Osteocyte (in vitro differentiated cells): ENCODE measurements at regions not wholly inside any gene's neighbourhood (a gene's known extent, or its start where the extent isn't known, plus 50 kb on each side); places are given as distances from the start of the nearest gene placed in this dataset.
"Not testable (repeated sequence)": the region's sequence is repeated elsewhere in the genome, so short reads cannot be mapped to it uniquely, and the experiment has no call there.

Experiments used
- DNase-seq: peaks from one replicate; pipeline ENCODE4 v3.0.0; 2021; ENCODE audit warnings: mixed read lengths; ENCODE audit not compliant: unreplicated experiment; ENCODE audit errors: extremely low spot score
- H3K27ac Mint-ChIP-seq: one replicate; pipeline ENCODE4 v1.8.0; 2021; ENCODE audit warnings: mild to moderate bottlenecking, mixed read lengths; ENCODE audit not compliant: unreplicated experiment
- H3K27me3 Mint-ChIP-seq: one replicate; pipeline ENCODE4 v1.8.0; 2021; ENCODE audit warnings: mixed read lengths; ENCODE audit not compliant: unreplicated experiment
- H3K36me3 Mint-ChIP-seq: one replicate; pipeline ENCODE4 v1.8.0; 2021; ENCODE audit warnings: mixed read lengths; ENCODE audit not compliant: unreplicated experiment
- H3K4me1 Mint-ChIP-seq: one replicate; pipeline ENCODE4 v1.8.0; 2021; ENCODE audit warnings: mixed read lengths; ENCODE audit not compliant: unreplicated experiment
- H3K4me3 Mint-ChIP-seq: one replicate; pipeline ENCODE4 v1.8.0; 2021; ENCODE audit warnings: mild to moderate bottlenecking, moderate library complexity, mixed read lengths; ENCODE audit not compliant: unreplicated experiment
- H3K9me3 Mint-ChIP-seq: one replicate; pipeline ENCODE4 v1.8.0; 2021; ENCODE audit warnings: mixed read lengths; ENCODE audit not compliant: unreplicated experiment
- CTCF ChIP-seq: fragments of 200-600 bp; sonication (generic); IDR thresholded peaks from 2 replicates; pipeline ENCODE4 v1.5.0; 2021; ENCODE audit warnings: antibody characterized with exemption, mild to moderate bottlenecking, moderate library complexity

DNA sequence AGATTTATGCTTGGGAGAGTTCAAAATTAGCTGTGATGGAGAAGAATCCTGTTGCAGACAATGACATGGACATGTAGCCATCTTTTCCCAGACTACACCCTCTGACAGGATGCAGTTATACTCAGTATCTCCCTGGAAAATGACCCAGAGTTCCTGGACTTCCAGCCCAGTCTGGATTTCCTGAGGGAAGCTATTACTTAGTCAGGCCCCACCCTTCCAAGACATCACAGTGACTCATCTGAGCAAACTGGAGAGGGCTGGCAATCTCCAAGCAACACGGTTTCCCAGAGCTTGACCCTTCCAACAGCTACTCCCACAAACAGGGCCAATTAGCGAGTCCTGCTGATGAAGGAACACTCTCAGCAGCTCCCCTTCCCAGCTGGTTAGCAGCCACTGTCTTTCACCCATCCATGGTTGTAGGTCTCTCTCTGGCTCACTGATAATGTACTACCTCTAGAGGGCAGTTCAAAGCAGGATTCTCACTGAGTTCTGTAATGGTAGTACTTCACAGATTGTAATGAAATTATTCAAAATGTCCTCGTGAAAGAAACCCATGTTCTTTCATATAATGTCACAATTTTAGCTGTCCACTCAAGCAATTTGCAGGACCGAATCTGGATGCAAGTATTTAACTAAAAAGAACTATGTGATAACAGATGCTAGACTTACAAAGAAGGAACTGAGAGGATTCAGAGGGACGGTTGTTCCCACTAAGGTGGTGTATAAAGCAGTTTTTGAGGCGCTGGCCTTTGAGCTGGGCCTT, 110.2 kb downstream of the MDH1 start:
- Mint-ChIP-seq H3K4me3 (no peak overlapping the region), H3K27me3 (no peaks in the 10 kb centered on the region), H3K4me1 (peaks cover 14% of the 10 kb centered on the region), H3K27ac (peak overlapping the region; percentile 67), H3K36me3 (no peaks in the 10 kb centered on the region), H3K9me3 (peaks cover 10% of the 10 kb centered on the region)
- TF ChIP-seq CTCF: peak; percentile 71
- no peak for DNase-seq

GRCh38 chr2:63699549-63699839, 110.7 kb downstream of the MDH1 start:
- H3K36me3 Mint-ChIP-seq: no peaks in the 10 kb centered on the region
- peaks cover 10% of the 10 kb centered on the region for H3K9me3 Mint-ChIP-seq
- DNase-seq: no peak
- no peaks in the 10 kb centered on the region for H3K27me3 Mint-ChIP-seq
- H3K4me1 Mint-ChIP-seq: peaks cover 14% of the 10 kb centered on the region
- TF ChIP-seq CTCF: no peak
- no peak overlapping the region for H3K4me3 Mint-ChIP-seq
- peak overlapping the region; percentile 67 for H3K27ac Mint-ChIP-seq

DNA sequence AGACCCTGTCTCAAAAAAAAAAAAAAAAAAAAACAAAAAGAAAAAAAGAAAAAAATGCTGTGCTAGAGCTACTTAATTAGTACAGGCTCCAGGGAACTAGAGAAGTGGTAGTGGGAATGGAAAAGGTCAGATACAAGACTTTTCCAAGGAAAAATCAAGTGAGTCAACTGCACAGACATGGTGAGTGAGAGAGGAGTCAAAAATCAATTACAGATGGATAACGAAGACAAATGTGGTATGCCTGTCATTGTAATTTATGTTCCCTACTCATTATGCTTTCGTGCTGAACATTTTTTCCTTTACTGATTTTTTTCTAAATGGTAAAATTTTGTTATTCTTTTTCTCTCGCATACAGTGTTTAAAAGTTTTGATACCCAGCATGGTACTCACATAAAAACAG, 111.5 kb downstream of the MDH1 start:
- H3K4me1 Mint-ChIP-seq: peaks cover 14% of the 10 kb centered on the region
- DNase-seq: no peak
- H3K36me3 Mint-ChIP-seq: no peaks in the 10 kb centered on the region
- no peak overlapping the region for H3K27ac Mint-ChIP-seq
- H3K9me3 Mint-ChIP-seq: peaks cover 10% of the 10 kb centered on the region
- no peaks in the 10 kb centered on the region for H3K27me3 Mint-ChIP-seq
- H3K4me3 Mint-ChIP-seq: no peak overlapping the region
- TF ChIP-seq CTCF: no peak

GRCh38 chr2:63701406-63701805, 112.6 kb downstream of the MDH1 start:
- Mint-ChIP-seq H3K4me1 (peaks cover 14% of the 10 kb centered on the region), H3K36me3 (no peaks in the 10 kb centered on the region), H3K4me3 (no peak overlapping the region), H3K9me3 (peaks cover 10% of the 10 kb centered on the region), H3K27ac (no peak overlapping the region), H3K27me3 (no peaks in the 10 kb centered on the region)
- no peak for TF ChIP-seq CTCF
- no peak for DNase-seq

- not testable (repeated sequence) for H3K27ac Mint-ChIP-seq, H3K27me3 Mint-ChIP-seq, H3K4me1 Mint-ChIP-seq
Observed at GRCh38 chr2:63706084-63706483, 117.3 kb downstream of the MDH1 start.

GRCh38 chr2:63710732-63711131, 122.0 kb downstream of the MDH1 start:
- peaks cover 2% of the 10 kb centered on the region for H3K4me1 Mint-ChIP-seq
- no peaks in the 10 kb centered on the region for H3K36me3 Mint-ChIP-seq
- no peak overlapping the region for H3K4me3 Mint-ChIP-seq
- TF ChIP-seq CTCF: no peak
- H3K9me3 Mint-ChIP-seq: no peaks in the 10 kb centered on the region
- no peak overlapping the region for H3K27ac Mint-ChIP-seq
- DNase-seq: no peak
- no peaks in the 10 kb centered on the region for H3K27me3 Mint-ChIP-seq

More at GRCh38 chr2:63706084-63706483, 117.3 kb downstream of the MDH1 start:
- H3K4me3 Mint-ChIP-seq, H3K9me3 Mint-ChIP-seq, DNase-seq, H3K36me3 Mint-ChIP-seq: not testable (repeated sequence)
